WTC11 (cell line): ENCODE measurements at regions not wholly inside any gene's neighbourhood (a gene's known extent, or its start where the extent isn't known, plus 50 kb on each side); places are given as distances from the start of the nearest gene placed in this dataset.

Experiments
- CTCF ChIP-seq: fragments of 200-600 bp; IDR thresholded peaks from 2 replicates; pipeline ENCODE4 v1.8.0; 2022; ENCODE audit warnings: antibody characterized with exemption
- TCF7 ChIP-seq: sonication (generic); formaldehyde crosslinking; IDR thresholded peaks from 2 replicates; pipeline ENCODE4 v1.8.0; 2022; ENCODE audit warnings: mild to moderate bottlenecking, low read depth, missing genetic modification reagents, moderate library complexity

DNA sequence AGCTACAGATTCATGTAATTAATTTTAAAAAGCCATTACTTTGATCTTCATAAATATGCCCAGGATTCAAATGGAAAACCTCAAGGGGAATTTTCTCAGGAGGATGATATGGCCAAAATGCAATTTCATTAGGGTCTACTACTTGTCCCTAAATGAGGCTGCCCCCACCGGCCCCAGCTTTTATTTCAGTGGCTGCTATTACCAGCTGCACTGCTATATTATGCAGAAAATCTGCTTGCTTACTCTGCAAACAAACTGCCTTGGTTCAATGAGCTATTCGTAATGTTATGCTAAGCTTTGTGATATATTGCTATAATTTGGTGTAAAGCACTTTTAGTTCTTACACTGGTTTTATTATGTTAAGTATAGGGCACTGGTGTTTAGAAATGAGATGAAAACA, 137.3 kb upstream of the TMTC4 start:
- TF ChIP-seq CTCF (no peak), TCF7 (no peak)
